Ovary (tissue), 7 donors: ENCODE measurements at regions not wholly inside any gene's neighbourhood (a gene's known extent, or its start where the extent isn't known, plus 50 kb on each side); places are given as distances from the start of the nearest gene placed in this dataset.

ENCODE experiments used
- DNase-seq, 5 donors: peaks; one replicate each; pipeline ENCODE4 v3.0.0-alpha.2; 2019 to 2020
- H3K27ac ChIP-seq, 2 donors: fragments of 200-600 bp; one replicate each; pipeline versions ENCODE4 v1.5.1 to v1.8.0; 2019 to 2022
- H3K27me3 ChIP-seq: fragments of 200-600 bp; one replicate; pipeline ENCODE4 v1.8.0; 2022
- H3K36me3 ChIP-seq: fragments of 200-600 bp; sonication (generic); one replicate; pipeline ENCODE4 v1.5.1; 2019
- H3K4me1 ChIP-seq: one replicate; pipeline ENCODE4 v1.8.1; 2013; ENCODE audit warnings: mild to moderate bottlenecking, moderate library complexity; ENCODE audit not compliant: insufficient read depth
- H3K4me3 ChIP-seq: fragments of 200-600 bp; sonication (generic); one replicate; pipeline ENCODE4 v1.5.1; 2017
- H3K9me3 ChIP-seq, 2 donors: fragments of 200-600 bp in 1 of 2; sonication (generic) in 1 of 2; one replicate each; pipeline versions ENCODE4 v1.5.1 to v1.8.1; 2013 to 2019; ENCODE audit warnings: mild to moderate bottlenecking in 1 of 2, moderate library complexity in 1 of 2
- CTCF ChIP-seq, 3 donors: fragments of 450-650 bp in 2 of 3; fragments of 200-600 bp in 1 of 3; IDR thresholded peaks; one replicate each; pipeline versions ENCODE4 v1.5.1 to v1.8.0; 2016 to 2022; ENCODE audit warnings: antibody characterized with exemption in 3 of 3, mild to moderate bottlenecking in 1 of 3
- EP300 ChIP-seq: sonication (generic); formaldehyde crosslinking; IDR thresholded peaks from one replicate; pipeline ENCODE4 v1.6.1; 2017; ENCODE audit warnings: antibody characterized with exemption
- POLR2A ChIP-seq: fragments of 450-650 bp; IDR thresholded peaks from one replicate; pipeline ENCODE4 v1.6.1; 2017; ENCODE audit warnings: antibody characterized with exemption, mild to moderate bottlenecking, moderate library complexity
- WGBS, 3 donors: extraction: QIAGEN DNeasy Blood & Tissue Kit in 1 of 3; methylation state at CpG; one replicate each; pipeline versions ENCODE4 v1.1.5 to v1.1.7; 2013 to 2017; 5-methylcytosine and 5-hydroxymethylcytosine counted together
- intact Hi-C, 4 donors: fragments of 100-400 bp; cut with DNase I; formaldehyde crosslinking; loops; one replicate each; pipeline versions ENCODE4 v1.11.0 to v1.15.1; 2022 to 2023
- donor health status: DM: no; HTN: no; CAD: no; lungs with moderate emphysema.
- donor health status: DM: no; HTN: no; CAD: no.
- donor health status: Bipolar disorder and iron deficiency.
- donor health status: DM: no; HTN: no; CAD: no.
- donor health status: DM: yes; HTN: yes; CAD: no.

- WGBS, 3 donors = 74 to 80% (median 78%) methylated on average over 3 of the region's 3 CpGs
- TF ChIP-seq EP300 = no peak
- no peak for TF ChIP-seq POLR2A
- TF ChIP-seq CTCF (IDR thresholded peaks at IDR 0.05) = no peak
These were observed 471.3 kb downstream of the MTRR start for GRCh38 chr5:8340261-8340660.

GRCh38 chr5:8340739-8341344 is 471.9 kb downstream of the MTRR start:
- H3K27ac ChIP-seq = no peak overlapping the region
- TF ChIP-seq EP300 = no peak
- no peak for TF ChIP-seq POLR2A
- no peak for TF ChIP-seq CTCF (IDR thresholded peaks at IDR 0.05)
- 30 to 45% (median 38%) methylated on average over 1 of the region's 1 CpG for WGBS, 3 donors

More at GRCh38 chr5:8340261-8340660, 471.3 kb downstream of the MTRR start:
- intact Hi-C loops = no loop called here
- H3K9me3 ChIP-seq = no peaks in the 10 kb centered on the region
- no peaks in the 10 kb centered on the region for H3K27me3 ChIP-seq
- H3K4me3 ChIP-seq = no peak overlapping the region
- no peaks in the 10 kb centered on the region for H3K36me3 ChIP-seq
- no peaks in the 10 kb centered on the region for H3K4me1 ChIP-seq
- no peak for DNase-seq
- no peak overlapping the region for H3K27ac ChIP-seq

DNA sequence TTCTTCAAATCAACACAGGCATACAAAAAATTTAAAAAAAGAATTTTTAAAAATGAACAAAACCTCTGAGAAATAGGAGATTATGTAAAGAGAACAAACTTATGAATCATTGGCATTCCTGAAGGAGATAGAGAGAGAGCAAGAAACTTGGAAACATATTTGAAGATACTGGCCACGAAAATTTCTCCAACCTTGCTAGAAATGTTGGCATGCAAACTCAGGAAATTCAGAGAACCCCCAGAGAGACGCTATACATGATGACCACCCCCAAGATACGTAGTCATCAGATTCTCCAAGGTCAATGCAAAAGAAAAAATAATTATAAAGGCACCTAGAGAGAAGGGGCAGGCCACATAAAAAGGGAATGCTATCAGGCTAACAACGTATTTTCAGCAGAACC is 472.5 kb downstream of the MTRR start:
- Histone ChIP-seq H3K36me3 (no peaks in the 10 kb centered on the region), H3K4me1 (no peaks in the 10 kb centered on the region), H3K9me3 (no peaks in the 10 kb centered on the region), H3K27me3 (no peaks in the 10 kb centered on the region), H3K4me3 (no peak overlapping the region), H3K27ac (no peak overlapping the region)
- TF ChIP-seq POLR2A (no peak), CTCF (IDR thresholded peaks at IDR 0.05) (no peak), EP300 (no peak)
- 44 to 63% (median 45%) methylated on average over 4 of the region's 4 CpGs for WGBS, 3 donors
- intact Hi-C loops = no loop called here
- DNase-seq = no peak

More at GRCh38 chr5:8340739-8341344, 471.9 kb downstream of the MTRR start:
- Histone ChIP-seq H3K27me3 (no peaks in the 10 kb centered on the region), H3K4me1 (no peaks in the 10 kb centered on the region), H3K4me3 (no peak overlapping the region), H3K9me3 (no peaks in the 10 kb centered on the region), H3K36me3 (no peaks in the 10 kb centered on the region)
- intact Hi-C loops = no loop called here
- no peak for DNase-seq

GRCh38 chr5:8347984-8348383 is 479.0 kb downstream of the MTRR start:
- Histone ChIP-seq H3K27me3 (no peaks in the 10 kb centered on the region), H3K36me3 (no peaks in the 10 kb centered on the region), H3K9me3 (peaks cover 0 to 3% of the 10 kb centered on the region in 2 donors), H3K4me1 (no peaks in the 10 kb centered on the region), H3K27ac (no peak overlapping the region), H3K4me3 (no peak overlapping the region)
- 51 to 65% (median 60%) methylated on average over 1 of the region's 1 CpG for WGBS, 3 donors
- DNase-seq = no peak
- intact Hi-C loops = no loop called here
- no peak for TF ChIP-seq POLR2A
- no peak for TF ChIP-seq CTCF (IDR thresholded peaks at IDR 0.05)
- no peak for TF ChIP-seq EP300
